Activated T-cell treated with anti-CD3 and anti-CD28 coated beads, Interleukin-2, amount 50 U/mL, for 24 hours (primary cell): ENCODE measurements at regions not wholly inside any gene's neighbourhood (a gene's known extent, or its start where the extent isn't known, plus 50 kb on each side); places are given as distances from the start of the nearest gene placed in this dataset.
"Not testable (repeated sequence)": the region's sequence is repeated elsewhere in the genome, so short reads cannot be mapped to it uniquely, and the experiment has no call there.

Source experiments
- DNase-seq: peaks from one replicate; pipeline ENCODE4 v3.0.0-alpha.2; 2020
- H3K27ac Mint-ChIP-seq: 2 replicates; pipeline ENCODE4 v1.8.0; 2020; ENCODE audit warnings: mild to moderate bottlenecking, mixed read lengths
- H3K27me3 Mint-ChIP-seq: 2 replicates; pipeline ENCODE4 v1.8.0; 2020; ENCODE audit warnings: mixed read lengths
- H3K36me3 Mint-ChIP-seq: 2 replicates; pipeline ENCODE4 v1.8.0; 2020; ENCODE audit warnings: low read depth, mixed read lengths
- H3K4me1 Mint-ChIP-seq: 2 replicates; pipeline ENCODE4 v1.8.0; 2020; ENCODE audit warnings: low read depth, mixed read lengths
- H3K4me3 Mint-ChIP-seq: 2 replicates; pipeline ENCODE4 v1.8.0; 2020; ENCODE audit warnings: mild to moderate bottlenecking, moderate library complexity, mixed read lengths
- H3K9me3 Mint-ChIP-seq: 2 replicates; pipeline ENCODE4 v1.8.0; 2020; ENCODE audit warnings: mixed read lengths

GRCh38 chr18:66979009-66979408 is 375.1 kb upstream of the CDH19 start:
- Mint-ChIP-seq H3K36me3 (no peaks in the 10 kb centered on the region), H3K27me3 (no peaks in the 10 kb centered on the region), H3K9me3 (no peaks in the 10 kb centered on the region), H3K4me3 (no peak overlapping the region), H3K27ac (no peak overlapping the region), H3K4me1 (no peaks in the 10 kb centered on the region)
- no peak for DNase-seq

GRCh38 chr18:66972681-66973080 is 368.8 kb upstream of the CDH19 start:
- Mint-ChIP-seq H3K27me3 (no peaks in the 10 kb centered on the region), H3K4me3 (no peak overlapping the region), H3K27ac (no peak overlapping the region), H3K36me3 (no peaks in the 10 kb centered on the region), H3K4me1 (no peaks in the 10 kb centered on the region), H3K9me3 (no peaks in the 10 kb centered on the region)
- no peak for DNase-seq

- DNase-seq, result no peak
- H3K27me3 Mint-ChIP-seq, result no peaks in the 10 kb centered on the region
- H3K4me1 Mint-ChIP-seq, result no peaks in the 10 kb centered on the region
Observed at GRCh38 chr18:66971960-66972359, 368.1 kb upstream of the CDH19 start.

GRCh38 chr18:66966171-66966570 is 362.3 kb upstream of the CDH19 start:
- no peak overlapping the region for H3K27ac Mint-ChIP-seq
- no peaks in the 10 kb centered on the region for H3K36me3 Mint-ChIP-seq
- DNase-seq, result no peak
- H3K9me3 Mint-ChIP-seq, result no peaks in the 10 kb centered on the region
- no peaks in the 10 kb centered on the region for H3K27me3 Mint-ChIP-seq
- no peaks in the 10 kb centered on the region for H3K4me1 Mint-ChIP-seq
- no peak overlapping the region for H3K4me3 Mint-ChIP-seq

More at GRCh38 chr18:66971960-66972359, 368.1 kb upstream of the CDH19 start:
- Mint-ChIP-seq H3K4me3 (no peak overlapping the region), H3K9me3 (no peaks in the 10 kb centered on the region), H3K27ac (no peak overlapping the region), H3K36me3 (no peaks in the 10 kb centered on the region)

GRCh38 chr18:66958309-66958708 is 354.4 kb upstream of the CDH19 start:
- Mint-ChIP-seq H3K27ac (no peak overlapping the region), H3K4me1 (no peaks in the 10 kb centered on the region), H3K9me3 (no peaks in the 10 kb centered on the region), H3K36me3 (no peaks in the 10 kb centered on the region), H3K4me3 (no peak overlapping the region), H3K27me3 (no peaks in the 10 kb centered on the region)
- DNase-seq, result no peak

GRCh38 chr18:66951750-66952149 is 347.9 kb upstream of the CDH19 start:
- Mint-ChIP-seq H3K27ac (no peak overlapping the region), H3K9me3 (peaks cover 3% of the 10 kb centered on the region), H3K4me3 (no peak overlapping the region), H3K4me1 (no peaks in the 10 kb centered on the region), H3K27me3 (no peaks in the 10 kb centered on the region), H3K36me3 (no peaks in the 10 kb centered on the region)
- DNase-seq, result no peak

- Mint-ChIP-seq H3K9me3 (peaks cover 3% of the 10 kb centered on the region), H3K36me3 (no peaks in the 10 kb centered on the region), H3K4me3 (no peak overlapping the region), H3K27me3 (no peaks in the 10 kb centered on the region), H3K4me1 (no peaks in the 10 kb centered on the region), H3K27ac (no peak overlapping the region)
- no peak for DNase-seq
Observed at GRCh38 chr18:66949419-66949818, 345.5 kb upstream of the CDH19 start.

- no peak overlapping the region for H3K4me3 Mint-ChIP-seq
- H3K36me3 Mint-ChIP-seq, result no peaks in the 10 kb centered on the region
- no peaks in the 10 kb centered on the region for H3K4me1 Mint-ChIP-seq
- H3K9me3 Mint-ChIP-seq, result peaks cover 13% of the 10 kb centered on the region
- H3K27ac Mint-ChIP-seq, result no peak overlapping the region
- H3K27me3 Mint-ChIP-seq, result no peaks in the 10 kb centered on the region
- DNase-seq, result no peak
Observed at GRCh38 chr18:66937546-66937945, 333.7 kb upstream of the CDH19 start.

- DNase-seq, result no peak
- H3K4me1 Mint-ChIP-seq, result no peaks in the 10 kb centered on the region
- H3K36me3 Mint-ChIP-seq, result no peaks in the 10 kb centered on the region
- H3K27me3 Mint-ChIP-seq, result no peaks in the 10 kb centered on the region
- no peak overlapping the region for H3K27ac Mint-ChIP-seq
- H3K9me3 Mint-ChIP-seq, result no peaks in the 10 kb centered on the region
- no peak overlapping the region for H3K4me3 Mint-ChIP-seq
Observed at GRCh38 chr18:66931010-66931409, 327.1 kb upstream of the CDH19 start.

GRCh38 chr18:66916834-66917233 is 312.9 kb upstream of the CDH19 start:
- H3K36me3 Mint-ChIP-seq, result no peaks in the 10 kb centered on the region
- no peaks in the 10 kb centered on the region for H3K9me3 Mint-ChIP-seq
- H3K4me1 Mint-ChIP-seq, result no peaks in the 10 kb centered on the region
- no peak for DNase-seq
- no peak overlapping the region for H3K4me3 Mint-ChIP-seq
- no peaks in the 10 kb centered on the region for H3K27me3 Mint-ChIP-seq
- no peak overlapping the region for H3K27ac Mint-ChIP-seq

- Mint-ChIP-seq H3K4me1 (no peaks in the 10 kb centered on the region), H3K27ac (no peak overlapping the region)
Observed at GRCh38 chr18:66900837-66901236, 296.9 kb upstream of the CDH19 start.

GRCh38 chr18:66895631-66896030 is 291.7 kb upstream of the CDH19 start:
- no peak for DNase-seq
- Mint-ChIP-seq H3K27me3 (no peaks in the 10 kb centered on the region), H3K36me3 (no peaks in the 10 kb centered on the region), H3K9me3 (peaks cover 5% of the 10 kb centered on the region), H3K27ac (no peak overlapping the region), H3K4me1 (no peaks in the 10 kb centered on the region), H3K4me3 (no peak overlapping the region)

More at GRCh38 chr18:66900837-66901236, 296.9 kb upstream of the CDH19 start:
- no peak for DNase-seq
- Mint-ChIP-seq H3K36me3 (no peaks in the 10 kb centered on the region), H3K4me3 (no peak overlapping the region), H3K27me3 (no peaks in the 10 kb centered on the region), H3K9me3 (peaks cover 5% of the 10 kb centered on the region)

GRCh38 chr18:66894851-66895250 is 291.0 kb upstream of the CDH19 start:
- DNase-seq, result no peak
- Mint-ChIP-seq H3K4me1 (no peaks in the 10 kb centered on the region), H3K36me3 (no peaks in the 10 kb centered on the region), H3K27me3 (no peaks in the 10 kb centered on the region), H3K4me3 (no peak overlapping the region), H3K27ac (no peak overlapping the region), H3K9me3 (peaks cover 5% of the 10 kb centered on the region)

GRCh38 chr18:66892388-66892787 is 288.5 kb upstream of the CDH19 start:
- not testable (repeated sequence) for H3K27me3 Mint-ChIP-seq, H3K9me3 Mint-ChIP-seq, H3K36me3 Mint-ChIP-seq, H3K27ac Mint-ChIP-seq, DNase-seq, H3K4me1 Mint-ChIP-seq, H3K4me3 Mint-ChIP-seq

- no peak for DNase-seq
- Mint-ChIP-seq H3K9me3 (no peaks in the 10 kb centered on the region), H3K27me3 (no peaks in the 10 kb centered on the region), H3K4me3 (no peak overlapping the region), H3K27ac (no peak overlapping the region), H3K36me3 (no peaks in the 10 kb centered on the region), H3K4me1 (no peaks in the 10 kb centered on the region)
Observed at GRCh38 chr18:66874812-66875474, 271.1 kb upstream of the CDH19 start.

- H3K9me3 Mint-ChIP-seq, result no peaks in the 10 kb centered on the region
- DNase-seq, result no peak
- H3K27me3 Mint-ChIP-seq, result no peaks in the 10 kb centered on the region
- H3K4me3 Mint-ChIP-seq, result no peak overlapping the region
- no peak overlapping the region for H3K27ac Mint-ChIP-seq
- H3K36me3 Mint-ChIP-seq, result no peaks in the 10 kb centered on the region
- H3K4me1 Mint-ChIP-seq, result no peaks in the 10 kb centered on the region
Observed at GRCh38 chr18:66874375-66874774, 270.5 kb upstream of the CDH19 start.
